HG03139 (cell line): ENCODE measurements at regions not wholly inside any gene's neighbourhood (a gene's known extent, or its start where the extent isn't known, plus 50 kb on each side); places are given as distances from the start of the nearest gene placed in this dataset.
A peak's percentile ranks its signal among the peaks of the same experiment; 100 is the strongest.

Experiments used
- ATAC-seq: cut with Tn5 transposase; IDR thresholded peaks from one replicate; pipeline ENCODE4 v1.9.1; 2021; ENCODE audit not compliant: unreplicated experiment

- no peak for ATAC-seq
These were observed 71.0 kb downstream of the TMPRSS5 start for GRCh38 chr11:113634940-113635575.

GRCh38 chr11:113632981-113633380 lies 73.1 kb downstream of the TMPRSS5 start:
- no peak for ATAC-seq

GRCh38 chr11:113629562-113629961 lies 76.5 kb downstream of the TMPRSS5 start:
- ATAC-seq: no peak

- ATAC-seq: no peak
These were observed 77.2 kb downstream of the TMPRSS5 start for GRCh38 chr11:113628912-113629311.

- no peak for ATAC-seq
These were observed 78.2 kb downstream of the TMPRSS5 start for GRCh38 chr11:113627946-113628345.

- ATAC-seq: no peak
These were observed 78.8 kb downstream of the TMPRSS5 start for GRCh38 chr11:113627297-113627696.

GRCh38 chr11:113626736-113627135 lies 79.4 kb downstream of the TMPRSS5 start:
- ATAC-seq: no peak

GRCh38 chr11:113623114-113623513 lies 83.0 kb downstream of the TMPRSS5 start:
- no peak for ATAC-seq

GRCh38 chr11:113618360-113618759 lies 87.7 kb downstream of the TMPRSS5 start:
- ATAC-seq: no peak

GRCh38 chr11:113615773-113616172 lies 90.3 kb downstream of the TMPRSS5 start:
- no peak for ATAC-seq

GRCh38 chr11:113615098-113615497 lies 91.0 kb downstream of the TMPRSS5 start:
- no peak for ATAC-seq

- ATAC-seq: no peak
These were observed 92.0 kb downstream of the TMPRSS5 start for GRCh38 chr11:113614097-113614496.

GRCh38 chr11:113613619-113614018 lies 92.5 kb downstream of the TMPRSS5 start:
- ATAC-seq: no peak

GRCh38 chr11:113604186-113604585 lies 101.9 kb downstream of the TMPRSS5 start:
- ATAC-seq: no peak

- no peak for ATAC-seq
These were observed 102.6 kb downstream of the TMPRSS5 start for GRCh38 chr11:113603277-113604059.

- ATAC-seq: no peak
These were observed 103.6 kb downstream of the TMPRSS5 start for GRCh38 chr11:113602483-113602882.

GRCh38 chr11:113596658-113597057 lies 109.5 kb downstream of the TMPRSS5 start:
- ATAC-seq: no peak

- ATAC-seq: no peak
These were observed 110.1 kb downstream of the TMPRSS5 start for GRCh38 chr11:113595810-113596594.

GRCh38 chr11:113593698-113594308 lies 112.3 kb downstream of the TMPRSS5 start:
- peak; percentile 71 for ATAC-seq

GRCh38 chr11:113591117-113591516 lies 115.0 kb downstream of the TMPRSS5 start:
- no peak for ATAC-seq

- ATAC-seq: no peak
These were observed 112.1 kb upstream of the DRD2 start for GRCh38 chr11:113587308-113587739.
